Progenitor cell of endocrine pancreas (in vitro differentiated cells): ENCODE measurements at regions not wholly inside any gene's neighbourhood (a gene's known extent, or its start where the extent isn't known, plus 50 kb on each side); places are given as distances from the start of the nearest gene placed in this dataset.

Experiments
- DNase-seq: peaks from one replicate; pipeline ENCODE4 v3.0.0; 2021; ENCODE audit warnings: low spot score; ENCODE audit not compliant: unreplicated experiment
- H3K27ac Mint-ChIP-seq: 2 replicates; pipeline ENCODE4 v1.8.0; 2021; ENCODE audit warnings: mild to moderate bottlenecking, moderate library complexity, mixed read lengths
- H3K27me3 Mint-ChIP-seq: 2 replicates; pipeline ENCODE4 v1.8.0; 2021; ENCODE audit warnings: mixed read lengths
- H3K36me3 Mint-ChIP-seq: 2 replicates; pipeline ENCODE4 v1.8.0; 2022; ENCODE audit warnings: mixed read lengths; ENCODE audit not compliant: insufficient read depth
- H3K4me1 Mint-ChIP-seq: 2 replicates; pipeline ENCODE4 v1.8.0; 2021; ENCODE audit warnings: low read depth, mixed read lengths
- H3K4me3 Mint-ChIP-seq: 2 replicates; pipeline ENCODE4 v1.8.0; 2021; ENCODE audit warnings: low read depth, mild to moderate bottlenecking, moderate library complexity, mixed read lengths
- H3K9me3 Mint-ChIP-seq: 2 replicates; pipeline ENCODE4 v1.8.0; 2021; ENCODE audit warnings: low read depth, mixed read lengths
- TF ChIP-seq, protein P1 (sequence below): fragments of 200-600 bp; sonication (generic); IDR thresholded peaks from one replicate; pipeline ENCODE4 v1.5.0; 2021; ENCODE audit warnings: antibody characterized with exemption, mild to moderate bottlenecking; ENCODE audit not compliant: unreplicated experiment

DNA sequence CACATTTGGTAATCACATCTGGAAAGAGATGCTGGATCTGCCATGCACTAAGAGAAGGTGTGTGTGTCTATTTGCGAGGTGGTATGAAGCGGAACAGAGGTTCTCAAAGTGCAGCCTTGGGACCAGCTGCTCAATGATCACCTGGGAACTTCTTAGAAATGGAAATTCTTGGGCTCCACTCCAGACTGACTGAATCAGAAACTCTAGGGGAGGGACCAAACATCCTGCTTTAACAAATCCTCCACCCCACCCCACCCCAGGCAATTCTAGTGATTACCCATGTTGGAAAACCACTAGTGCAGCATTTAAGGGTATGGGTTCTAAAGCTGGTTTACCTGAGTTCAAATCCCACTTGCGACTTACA lies 143.9 kb upstream of the JUN start:
- H3K4me1 Mint-ChIP-seq = peaks cover 14% of the 10 kb centered on the region
- peaks cover 37% of the 10 kb centered on the region for H3K27me3 Mint-ChIP-seq
- H3K36me3 Mint-ChIP-seq = no peaks in the 10 kb centered on the region
- TF ChIP-seq, protein P1, sequence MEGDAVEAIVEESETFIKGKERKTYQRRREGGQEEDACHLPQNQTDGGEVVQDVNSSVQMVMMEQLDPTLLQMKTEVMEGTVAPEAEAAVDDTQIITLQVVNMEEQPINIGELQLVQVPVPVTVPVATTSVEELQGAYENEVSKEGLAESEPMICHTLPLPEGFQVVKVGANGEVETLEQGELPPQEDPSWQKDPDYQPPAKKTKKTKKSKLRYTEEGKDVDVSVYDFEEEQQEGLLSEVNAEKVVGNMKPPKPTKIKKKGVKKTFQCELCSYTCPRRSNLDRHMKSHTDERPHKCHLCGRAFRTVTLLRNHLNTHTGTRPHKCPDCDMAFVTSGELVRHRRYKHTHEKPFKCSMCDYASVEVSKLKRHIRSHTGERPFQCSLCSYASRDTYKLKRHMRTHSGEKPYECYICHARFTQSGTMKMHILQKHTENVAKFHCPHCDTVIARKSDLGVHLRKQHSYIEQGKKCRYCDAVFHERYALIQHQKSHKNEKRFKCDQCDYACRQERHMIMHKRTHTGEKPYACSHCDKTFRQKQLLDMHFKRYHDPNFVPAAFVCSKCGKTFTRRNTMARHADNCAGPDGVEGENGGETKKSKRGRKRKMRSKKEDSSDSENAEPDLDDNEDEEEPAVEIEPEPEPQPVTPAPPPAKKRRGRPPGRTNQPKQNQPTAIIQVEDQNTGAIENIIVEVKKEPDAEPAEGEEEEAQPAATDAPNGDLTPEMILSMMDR = no peak
- no peak overlapping the region for H3K4me3 Mint-ChIP-seq
- no peak overlapping the region for H3K27ac Mint-ChIP-seq
- DNase-seq = no peak
- H3K9me3 Mint-ChIP-seq = no peaks in the 10 kb centered on the region

DNA sequence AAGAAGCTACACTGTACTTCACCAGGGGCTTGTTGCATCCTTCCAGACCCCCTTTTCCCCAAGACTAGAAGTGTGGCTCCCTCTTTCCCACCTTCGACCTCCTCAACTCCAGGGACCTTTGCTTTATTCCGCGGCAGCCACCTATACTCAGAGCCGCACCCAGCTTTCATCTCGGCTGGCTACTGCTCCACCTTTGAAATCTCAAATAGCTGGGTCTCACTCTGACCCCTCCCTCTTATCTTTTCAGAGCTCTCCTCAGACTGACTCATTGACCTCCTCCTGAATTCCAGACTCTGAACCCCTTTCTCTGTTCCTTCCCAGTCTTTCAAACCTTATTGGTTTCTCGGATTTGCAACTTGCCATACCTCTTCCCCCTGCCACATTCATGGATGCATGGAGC lies 144.7 kb upstream of the JUN start:
- DNase-seq = no peak
- H3K36me3 Mint-ChIP-seq = no peaks in the 10 kb centered on the region
- TF ChIP-seq, protein P1 = no peak
- H3K4me1 Mint-ChIP-seq = peaks cover 17% of the 10 kb centered on the region
- no peak overlapping the region for H3K4me3 Mint-ChIP-seq
- H3K27me3 Mint-ChIP-seq = peaks cover 30% of the 10 kb centered on the region
- H3K27ac Mint-ChIP-seq = no peak overlapping the region
- no peaks in the 10 kb centered on the region for H3K9me3 Mint-ChIP-seq

DNA sequence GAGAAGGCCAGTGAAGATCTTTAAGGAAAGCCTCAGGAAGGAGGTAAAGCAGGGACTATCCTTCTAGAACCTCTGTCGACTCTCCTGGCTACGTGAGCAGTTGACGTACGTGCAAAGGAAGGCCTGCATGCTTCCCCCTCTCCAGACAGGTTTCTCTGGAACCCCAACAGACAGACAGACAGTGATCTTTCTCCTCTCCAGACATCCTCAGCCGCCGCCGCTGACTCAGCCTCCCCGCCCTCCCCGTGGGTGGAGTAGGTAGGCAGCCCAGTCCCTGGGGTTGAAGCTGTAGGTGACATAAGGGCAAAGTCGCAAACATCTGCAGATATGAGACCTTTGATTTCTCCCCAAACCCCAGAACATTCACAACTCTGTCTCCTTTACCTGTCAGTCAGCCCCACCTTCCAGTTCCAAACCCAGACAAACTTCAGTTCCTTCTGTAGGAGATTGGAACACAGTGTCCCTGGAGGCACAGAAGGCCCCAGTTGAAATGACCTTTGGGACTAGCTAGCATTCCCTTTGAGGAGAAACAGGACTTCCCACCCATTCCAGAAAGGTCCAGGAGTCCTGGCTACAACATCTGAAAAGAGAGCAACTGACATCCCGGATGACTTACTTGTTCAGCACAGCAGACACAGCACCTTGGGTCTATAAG lies 146.0 kb upstream of the JUN start:
- no peak overlapping the region for H3K27ac Mint-ChIP-seq
- TF ChIP-seq, protein P1 = no peak
- H3K9me3 Mint-ChIP-seq = no peaks in the 10 kb centered on the region
- no peak overlapping the region for H3K4me3 Mint-ChIP-seq
- peaks cover 30% of the 10 kb centered on the region for H3K27me3 Mint-ChIP-seq
- no peaks in the 10 kb centered on the region for H3K36me3 Mint-ChIP-seq
- H3K4me1 Mint-ChIP-seq = peaks cover 17% of the 10 kb centered on the region
- DNase-seq = no peak

DNA sequence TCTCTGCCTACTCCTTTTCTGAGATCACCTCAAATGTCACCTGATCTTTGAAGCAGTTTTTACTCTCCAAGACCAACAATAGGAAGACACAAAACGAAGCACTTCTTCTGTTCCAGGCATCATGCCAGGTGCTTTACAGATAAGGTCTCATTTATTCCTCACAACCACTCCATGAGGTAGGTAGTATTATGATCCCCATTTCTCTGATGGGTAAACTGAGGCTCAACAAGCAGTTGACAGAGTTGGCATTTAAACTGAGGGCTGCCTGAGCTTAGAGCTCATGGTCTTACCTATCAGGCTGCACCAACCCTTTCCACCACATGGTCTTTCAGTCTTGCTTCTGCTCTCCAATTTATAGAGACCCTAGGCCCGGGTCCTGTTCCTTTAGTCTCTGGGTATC lies 147.2 kb upstream of the JUN start:
- no peaks in the 10 kb centered on the region for H3K9me3 Mint-ChIP-seq
- H3K36me3 Mint-ChIP-seq = no peaks in the 10 kb centered on the region
- H3K4me1 Mint-ChIP-seq = peaks cover 17% of the 10 kb centered on the region
- no peak overlapping the region for H3K4me3 Mint-ChIP-seq
- DNase-seq = no peak
- no peak overlapping the region for H3K27ac Mint-ChIP-seq
- TF ChIP-seq, protein P1 = no peak
- peaks cover 30% of the 10 kb centered on the region for H3K27me3 Mint-ChIP-seq

DNA sequence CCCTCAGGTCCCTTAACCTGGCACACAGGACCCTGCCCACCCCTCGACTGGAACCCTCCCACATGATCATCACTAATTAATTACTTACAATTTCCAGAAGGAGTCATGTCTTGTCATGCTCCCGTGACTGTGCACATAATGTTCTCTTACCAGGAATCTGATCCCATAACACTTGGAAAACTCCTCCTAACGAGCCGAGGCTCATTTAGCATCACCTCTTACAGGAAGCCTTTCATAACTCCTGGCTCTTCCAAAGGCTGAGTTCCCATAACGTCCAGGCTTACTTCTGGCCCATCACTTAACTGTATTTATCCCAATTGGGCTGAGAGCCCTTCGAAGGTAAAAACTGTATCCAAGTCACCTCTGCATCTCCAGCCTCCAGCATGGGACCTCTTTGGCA lies 147.9 kb upstream of the JUN start:
- no peaks in the 10 kb centered on the region for H3K9me3 Mint-ChIP-seq
- no peak for DNase-seq
- peaks cover 30% of the 10 kb centered on the region for H3K27me3 Mint-ChIP-seq
- no peak overlapping the region for H3K27ac Mint-ChIP-seq
- no peak overlapping the region for H3K4me3 Mint-ChIP-seq
- H3K36me3 Mint-ChIP-seq = no peaks in the 10 kb centered on the region
- H3K4me1 Mint-ChIP-seq = peaks cover 17% of the 10 kb centered on the region
- TF ChIP-seq, protein P1 = no peak
